IMR-90 (cell line): ENCODE measurements at regions not wholly inside any gene's neighbourhood (a gene's known extent, or its start where the extent isn't known, plus 50 kb on each side); places are given as distances from the start of the nearest gene placed in this dataset.

Experiments
- ATAC-seq: fragments of 200-7000 bp; cut with Tn5 transposase; 2 replicates; pipeline ENCODE4 v1.9.1; 2020; ENCODE audit warnings: low read depth, mild to moderate bottlenecking, moderate library complexity
- BruUV-seq: library from RNA; stranded (reverse); fragments of 400-500 nt; replicated peaks from 2 replicates; lab custom pipeline; 2021; lab: Mats Ljungman, UMichigan
- CTCF ChIA-PET: fragments of 300-600 bp; formaldehyde crosslinking; extraction: SDS; loops from one replicate; lab custom pipeline; 2021; ENCODE audit warnings: antibody characterized with exemption; lab: Yijun Ruan, JAX
- POLR2A ChIA-PET: fragments of 300-600 bp; sonication (Branson Sonifier 250); formaldehyde crosslinking; loops from one replicate; lab custom pipeline; 2022; ENCODE audit warnings: antibody characterized with exemption; ENCODE audit not compliant: unreplicated experiment; lab: Charles Lee
- DNase-seq: peaks from one replicate; pipeline ENCODE4 v3.0.0; 2013
- H2AFZ ChIP-seq: replicated peaks from 2 replicates; pipeline ENCODE3; 2013; ENCODE audit warnings: low read length, mild to moderate bottlenecking; ENCODE audit not compliant: poor library complexity
- H2AK5ac ChIP-seq: 2 replicates; pipeline ENCODE4 v1.6.1; 2013; ENCODE audit warnings: low read depth, low read length, inconsistent platforms
- H2AK9ac ChIP-seq: replicated peaks from 2 replicates; pipeline ENCODE3; 2013; ENCODE audit warnings: mild to moderate bottlenecking, low read depth, low read length, moderate library complexity; ENCODE audit not compliant: poor library complexity
- H2BK120ac ChIP-seq: 2 replicates; pipeline ENCODE4 v1.6.1; 2013; ENCODE audit warnings: low read depth, low read length, inconsistent platforms
- H2BK15ac ChIP-seq: 3 replicates; pipeline ENCODE4 v1.6.1; 2013; ENCODE audit warnings: low read depth, low read length, inconsistent platforms
- H2BK20ac ChIP-seq: 2 replicates; pipeline ENCODE4 v1.6.1; 2013; ENCODE audit warnings: low read depth, mild to moderate bottlenecking, inconsistent platforms, low read length, moderate library complexity
- H2BK5ac ChIP-seq: 2 replicates; pipeline ENCODE4 v1.6.1; 2013; ENCODE audit warnings: mild to moderate bottlenecking, low read depth, low read length, inconsistent platforms; ENCODE audit not compliant: poor library complexity, severe bottlenecking
- H3K14ac ChIP-seq: replicated peaks from 2 replicates; pipeline ENCODE4 v1.6.1; 2013; ENCODE audit warnings: low read depth, low read length, inconsistent platforms
- H3K18ac ChIP-seq: 2 replicates; pipeline ENCODE4 v1.6.1; 2013; ENCODE audit warnings: low read depth, low read length, control low read depth
- H3K23ac ChIP-seq: 2 replicates; pipeline ENCODE4 v1.6.1; 2013; ENCODE audit warnings: low read depth, low read length, inconsistent platforms
- H3K27ac ChIP-seq: 2 replicates; pipeline ENCODE4 v1.5.1; 2013; ENCODE audit warnings: mild to moderate bottlenecking, control low read depth, low read length; ENCODE audit not compliant: insufficient read depth
- H3K27me3 ChIP-seq: 2 replicates; pipeline ENCODE4 v1.6.1; 2013; ENCODE audit warnings: low read length; ENCODE audit not compliant: control insufficient read depth, insufficient read depth
- H3K36me3 ChIP-seq: 2 replicates; pipeline ENCODE4 v1.6.1; 2013; ENCODE audit warnings: low read length, mixed read lengths; ENCODE audit not compliant: control insufficient read depth, insufficient read depth
- H3K4ac ChIP-seq: 2 replicates; pipeline ENCODE4 v1.6.1; 2013; ENCODE audit warnings: low read depth, low read length, inconsistent platforms
- H3K4me1 ChIP-seq: 2 replicates; pipeline ENCODE4 v1.6.1; 2013; ENCODE audit warnings: low read length, mixed read lengths; ENCODE audit not compliant: control insufficient read depth, insufficient read depth
- H3K4me2 ChIP-seq: 2 replicates; pipeline ENCODE4 v1.6.1; 2013; ENCODE audit warnings: low read depth, mild to moderate bottlenecking, control low read depth, low read length, moderate library complexity
- H3K4me3 ChIP-seq: 2 replicates; pipeline ENCODE4 v1.5.1; 2013; ENCODE audit warnings: low read depth, mild to moderate bottlenecking, control low read depth, low read length, moderate library complexity; ENCODE audit not compliant: insufficient read depth
- H3K56ac ChIP-seq: 2 replicates; pipeline ENCODE4 v1.6.1; 2013; ENCODE audit warnings: low read length, inconsistent platforms; ENCODE audit not compliant: insufficient read depth; ENCODE audit errors: extremely low read depth
- H3K79me1 ChIP-seq, 2 experiments: 2 replicates each; pipeline ENCODE4 v1.6.1; 2013; ENCODE audit warnings: low read length in 2 of 2, inconsistent platforms in 1 of 2, low read depth in 1 of 2
- H3K9ac ChIP-seq: 2 replicates; pipeline ENCODE4 v1.6.1; 2013; ENCODE audit warnings: low read depth, low read length, control low read depth
- H3K9me1 ChIP-seq: 2 replicates; pipeline ENCODE4 v1.6.1; 2013; ENCODE audit warnings: low read length, inconsistent platforms; ENCODE audit not compliant: insufficient read depth
- H3K9me3 ChIP-seq: 2 replicates; pipeline ENCODE4 v1.6.1; 2013; ENCODE audit warnings: low read length; ENCODE audit not compliant: control insufficient read depth, insufficient read depth
- H4K20me1 ChIP-seq: 2 replicates; pipeline ENCODE4 v1.6.1; 2013; ENCODE audit warnings: low read length, inconsistent platforms; ENCODE audit not compliant: insufficient read depth
- H4K5ac ChIP-seq: 2 replicates; pipeline ENCODE4 v1.6.1; 2013; ENCODE audit warnings: mild to moderate bottlenecking, low read depth, low read length, control low read depth
- H4K8ac ChIP-seq, 2 experiments: 2 replicates each; pipeline ENCODE4 v1.6.1; 2013; ENCODE audit warnings: low read depth in 2 of 2, low read length in 2 of 2, control low read depth in 1 of 2, inconsistent platforms in 1 of 2
- H4K91ac ChIP-seq: 2 replicates; pipeline ENCODE4 v1.6.1; 2013; ENCODE audit warnings: low read depth, low read length, inconsistent platforms; ENCODE audit not compliant: insufficient read depth
- FOS ChIP-seq: fragments of 150-350 bp; IDR thresholded peaks from 2 replicates; pipeline ENCODE4 v1.6.1; 2016; ENCODE audit warnings: low read depth, low read length
- MAFK ChIP-seq: IDR thresholded peaks from 2 replicates; pipeline ENCODE4 v1.6.1; 2012; ENCODE audit warnings: low read depth, low read length, improper control_type of control experiment
- MAZ ChIP-seq: IDR thresholded peaks from 2 replicates; pipeline ENCODE4 v1.6.1; 2012; ENCODE audit warnings: low read depth, mild to moderate bottlenecking, low read length, improper control_type of control experiment, moderate library complexity, borderline replicate concordance
- RAD21 ChIP-seq: IDR thresholded peaks from 2 replicates; pipeline ENCODE4 v1.6.1; 2012; ENCODE audit warnings: low read length, improper control_type of control experiment
- RFX5 ChIP-seq: IDR thresholded peaks from 2 replicates; pipeline ENCODE4 v1.8.0; 2012; ENCODE audit warnings: low read depth, mild to moderate bottlenecking, low read length, moderate library complexity
- SMC3 ChIP-seq: fragments of 150-350 bp; IDR thresholded peaks from 2 replicates; pipeline ENCODE4 v1.6.1; 2016; ENCODE audit warnings: low read depth, mild to moderate bottlenecking, antibody characterized with exemption, low read length, moderate library complexity
- USF2 ChIP-seq: fragments of 150-350 bp; IDR thresholded peaks from 2 replicates; pipeline ENCODE4 v1.6.1; 2017; ENCODE audit warnings: mild to moderate bottlenecking, antibody characterized with exemption, low read length, low read depth
- WGBS, 2 experiments: methylation state at CpG; one replicate each; pipeline versions ENCODE4 v1.1.5 to v1.1.7; 2013; ENCODE audit warnings: missing lambda C conversion rate in 2 of 2; ENCODE audit not compliant: insufficient read length in 1 of 2; ENCODE audit errors: extremely low coverage in 2 of 2; 5-methylcytosine and 5-hydroxymethylcytosine counted together
- dilution Hi-C: fragments of 300-500 bp; cut with HindIII; formaldehyde crosslinking; loops from one replicate; pipeline ENCODE4 v1.14.3; 2018; ENCODE audit warnings: low sequenced_read_pairs; ENCODE audit not compliant: unreplicated experiment
- in situ Hi-C: fragments of 300-500 bp; cut with MboI; formaldehyde crosslinking; loops from 3 replicates; pipeline ENCODE4 v1.14.3; 2019; ENCODE audit warnings: low sequenced_read_pairs, inconsistent platforms, mixed read lengths
- intact Hi-C: fragments of 100-400 bp; cut with micrococcal nuclease; formaldehyde crosslinking; loops from 2 replicates; pipeline ENCODE4 v1.10.0; 2022

- no peak overlapping the region for H2AFZ ChIP-seq
- H3K9me1 ChIP-seq: no peaks in the 10 kb centered on the region
- H3K23ac ChIP-seq: no peak overlapping the region
- no peak overlapping the region for H4K91ac ChIP-seq
- WGBS, 2 experiments: no CpG with 5 or more reads among the region's 2 CpGs
- intact Hi-C loops: loop anchor here (10.0 kb wide), 1 partner anchor 401 kb away; no protein-coding TSS in a partner anchor
- H3K14ac ChIP-seq: no peak overlapping the region
- no peaks in the 10 kb centered on the region for H3K27me3 ChIP-seq
- no peaks in the 10 kb centered on the region for H3K4me1 ChIP-seq
- ATAC-seq (no peak), DNase-seq (no peak)
- no peak overlapping the region for H3K9ac ChIP-seq
- no peak overlapping the region for H3K56ac ChIP-seq
- no peak overlapping the region for H4K8ac ChIP-seq
- ChIA-PET CTCF (no interaction called here), POLR2A (no interaction called here)
- H2BK20ac ChIP-seq: no peak overlapping the region
- peaks cover 1% of the 10 kb centered on the region; the same call in 1 of the 2 replicates for H3K9me3 ChIP-seq
- no peak for TF ChIP-seq MAFK
- no peak for TF ChIP-seq MAZ
- TF ChIP-seq SMC3: no peak
- TF ChIP-seq RFX5: no peak
- no peak for TF ChIP-seq RAD21
- TF ChIP-seq FOS: no peak
- no peak for TF ChIP-seq USF2
- H3K18ac ChIP-seq: no peak overlapping the region
- no peak overlapping the region for H2BK120ac ChIP-seq
- H2BK15ac ChIP-seq: no peak overlapping the region
- H2BK5ac ChIP-seq: no peak overlapping the region
- H3K4ac ChIP-seq: no peak overlapping the region
- no peak overlapping the region for H2AK5ac ChIP-seq
- no TSS peak for BruUV-seq
- no peak overlapping the region for H3K4me2 ChIP-seq
- H3K79me1 ChIP-seq: no peaks in the 10 kb centered on the region
- H2AK9ac ChIP-seq: no peak overlapping the region
- no peak overlapping the region for H3K27ac ChIP-seq
- in situ Hi-C loops: no loop called here
- H4K5ac ChIP-seq: no peak overlapping the region
- dilution Hi-C loops: no loop called here
- no peak overlapping the region for H3K4me3 ChIP-seq
- no peaks in the 10 kb centered on the region for H4K20me1 ChIP-seq
- no peaks in the 10 kb centered on the region for H3K36me3 ChIP-seq
Observed at GRCh38 chr6:22424196-22424595, 127.4 kb upstream of the PRL start.
